OCI-LY1 (cell line): ENCODE measurements at regions not wholly inside any gene's neighbourhood (a gene's known extent, or its start where the extent isn't known, plus 50 kb on each side); places are given as distances from the start of the nearest gene placed in this dataset.

ENCODE experiments used
- H2AFZ ChIP-seq: fragments of 200-600 bp; sonication (generic), shearing (Covaris generic); 2 replicates; pipeline ENCODE4 v1.6.0; 2014; ENCODE audit warnings: antibody characterized with exemption, mild to moderate bottlenecking, low read length
- H3F3A ChIP-seq: fragments of 200-600 bp; sonication (generic), shearing (Covaris generic); 2 replicates; pipeline ENCODE4 v1.6.0; 2014; ENCODE audit warnings: mild to moderate bottlenecking, antibody characterized with exemption, low read length, moderate library complexity; ENCODE audit not compliant: insufficient read depth
- H3K27ac ChIP-seq: fragments of 200-600 bp; sonication (generic); 2 replicates; pipeline ENCODE4 v1.5.1; 2014; ENCODE audit warnings: low read length, mixed run types, mild to moderate bottlenecking, low read depth; ENCODE audit not compliant: poor library complexity, severe bottlenecking
- H3K27me3 ChIP-seq: fragments of 200-600 bp; sonication (generic); 2 replicates; pipeline ENCODE4 v1.6.0; 2014; ENCODE audit warnings: antibody characterized with exemption, mild to moderate bottlenecking, low read length, moderate library complexity; ENCODE audit not compliant: insufficient read depth
- H3K36me3 ChIP-seq: fragments of 200-600 bp; sonication (generic); 2 replicates; pipeline ENCODE4 v1.6.1; 2014; ENCODE audit warnings: mild to moderate bottlenecking, antibody characterized with exemption, low read length, moderate library complexity, mixed read lengths; ENCODE audit not compliant: insufficient read depth
- H3K4me1 ChIP-seq: fragments of 200-600 bp; sonication (generic); 2 replicates; pipeline ENCODE4 v1.5.1; 2014; ENCODE audit warnings: mild to moderate bottlenecking, low read length, moderate library complexity; ENCODE audit not compliant: insufficient read depth, severe bottlenecking
- H3K4me2 ChIP-seq: fragments of 200-600 bp; sonication (generic), shearing (Covaris generic); 2 replicates; pipeline ENCODE4 v1.6.1; 2014; ENCODE audit warnings: low read length
- H3K4me3 ChIP-seq: fragments of 200-600 bp; sonication (generic); 2 replicates; pipeline ENCODE4 v1.5.1; 2014; ENCODE audit warnings: low read length, low read depth, mild to moderate bottlenecking, mixed read lengths; ENCODE audit not compliant: poor library complexity, severe bottlenecking
- H3K79me2 ChIP-seq: fragments of 200-600 bp; shearing (Covaris generic); 2 replicates; pipeline ENCODE4 v1.6.1; 2016; ENCODE audit warnings: mixed run types, low read length, mixed read lengths; ENCODE audit not compliant: insufficient read depth
- H3K9ac ChIP-seq: fragments of 200-600 bp; sonication (generic), shearing (Covaris generic); 2 replicates; pipeline ENCODE4 v1.6.1; 2014; ENCODE audit warnings: mild to moderate bottlenecking, low read length, mixed read lengths
- H3K9me2 ChIP-seq: fragments of 200-600 bp; sonication (generic), shearing (Covaris generic); 2 replicates; pipeline ENCODE4 v1.6.1; 2014; ENCODE audit warnings: low read depth, mild to moderate bottlenecking, low read length, mixed read lengths
- H3K9me3 ChIP-seq: fragments of 200-600 bp; shearing (Covaris generic); 2 replicates; pipeline ENCODE4 v1.6.1; 2014; ENCODE audit warnings: low read length, mixed read lengths
- H4K20me1 ChIP-seq: fragments of 200-600 bp; sonication (generic), shearing (Covaris generic); 2 replicates; pipeline ENCODE4 v1.6.0; 2016; ENCODE audit warnings: mild to moderate bottlenecking, low read length; ENCODE audit not compliant: insufficient read depth
- EZH2 ChIP-seq: fragments of 200-600 bp; sonication (generic), shearing (Covaris generic); IDR thresholded peaks from 2 replicates; pipeline ENCODE4 v1.8.0; 2017; ENCODE audit warnings: borderline replicate concordance, mixed run types, mild to moderate bottlenecking, antibody characterized with exemption, low read length, moderate library complexity, mixed read lengths
- TF ChIP-seq, protein P1 (sequence below): fragments of 200-600 bp; sonication (generic), shearing (Covaris generic); IDR thresholded peaks from 2 replicates; pipeline ENCODE4 v1.5.1; 2017; ENCODE audit warnings: mild to moderate bottlenecking, antibody characterized with exemption, low read length, moderate library complexity, mixed read lengths

DNA sequence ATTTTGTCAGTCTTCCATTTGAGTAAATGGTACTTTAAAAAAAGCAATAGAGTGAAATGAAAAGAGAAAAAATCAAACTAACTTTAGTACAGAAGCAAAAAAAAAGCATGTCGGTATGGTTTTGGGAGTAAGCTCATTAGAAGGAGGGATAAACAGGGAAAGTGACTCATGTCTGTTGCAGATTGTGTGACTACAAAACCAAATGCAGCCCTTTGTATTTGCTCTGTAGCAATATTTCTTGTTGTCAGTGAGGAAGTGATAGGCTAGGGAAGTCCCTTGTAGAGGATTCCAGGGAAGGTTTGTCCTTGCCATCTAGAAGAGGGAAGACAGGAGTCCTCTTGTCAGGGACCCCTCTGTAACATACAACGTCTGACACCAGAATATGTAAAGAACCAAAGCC is 150.5 kb upstream of the POU1F1 start:
- H3K9me2 ChIP-seq: no peaks in the 10 kb centered on the region
- H3K27me3 ChIP-seq: no peaks in the 10 kb centered on the region
- H3K4me3 ChIP-seq: no peak overlapping the region
- no peak overlapping the region for H3K9ac ChIP-seq
- H3K27ac ChIP-seq: no peak overlapping the region
- H2AFZ ChIP-seq: no peak overlapping the region
- H3K36me3 ChIP-seq: no peaks in the 10 kb centered on the region
- H3K4me2 ChIP-seq: no peak overlapping the region
- H3K9me3 ChIP-seq: no peaks in the 10 kb centered on the region
- no peaks in the 10 kb centered on the region for H3K79me2 ChIP-seq
- no peaks in the 10 kb centered on the region for H3F3A ChIP-seq
- TF ChIP-seq EZH2: no peak
- TF ChIP-seq, protein P1, sequence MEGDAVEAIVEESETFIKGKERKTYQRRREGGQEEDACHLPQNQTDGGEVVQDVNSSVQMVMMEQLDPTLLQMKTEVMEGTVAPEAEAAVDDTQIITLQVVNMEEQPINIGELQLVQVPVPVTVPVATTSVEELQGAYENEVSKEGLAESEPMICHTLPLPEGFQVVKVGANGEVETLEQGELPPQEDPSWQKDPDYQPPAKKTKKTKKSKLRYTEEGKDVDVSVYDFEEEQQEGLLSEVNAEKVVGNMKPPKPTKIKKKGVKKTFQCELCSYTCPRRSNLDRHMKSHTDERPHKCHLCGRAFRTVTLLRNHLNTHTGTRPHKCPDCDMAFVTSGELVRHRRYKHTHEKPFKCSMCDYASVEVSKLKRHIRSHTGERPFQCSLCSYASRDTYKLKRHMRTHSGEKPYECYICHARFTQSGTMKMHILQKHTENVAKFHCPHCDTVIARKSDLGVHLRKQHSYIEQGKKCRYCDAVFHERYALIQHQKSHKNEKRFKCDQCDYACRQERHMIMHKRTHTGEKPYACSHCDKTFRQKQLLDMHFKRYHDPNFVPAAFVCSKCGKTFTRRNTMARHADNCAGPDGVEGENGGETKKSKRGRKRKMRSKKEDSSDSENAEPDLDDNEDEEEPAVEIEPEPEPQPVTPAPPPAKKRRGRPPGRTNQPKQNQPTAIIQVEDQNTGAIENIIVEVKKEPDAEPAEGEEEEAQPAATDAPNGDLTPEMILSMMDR: no peak
- H3K4me1 ChIP-seq: no peaks in the 10 kb centered on the region
- no peaks in the 10 kb centered on the region for H4K20me1 ChIP-seq

DNA sequence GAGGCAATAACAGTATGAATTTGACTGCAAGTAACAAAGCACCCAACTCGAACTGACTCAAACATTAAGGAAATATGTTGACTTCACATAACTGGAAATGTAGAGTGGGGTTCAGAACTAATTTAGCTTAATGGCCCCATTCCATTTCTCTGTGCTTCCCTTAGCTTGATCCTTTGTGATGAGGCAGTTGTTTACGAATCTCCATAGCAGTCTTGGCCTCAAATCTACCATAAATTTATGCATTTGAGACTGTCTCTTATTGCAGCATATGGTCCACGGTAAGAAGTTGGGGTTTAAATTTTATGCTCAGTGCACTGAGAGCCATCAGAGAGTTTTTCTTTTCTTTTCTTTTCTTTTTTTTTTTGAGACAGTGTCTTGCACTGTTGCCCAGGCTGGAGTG is 148.7 kb upstream of the POU1F1 start:
- H3K27me3 ChIP-seq: no peaks in the 10 kb centered on the region
- no peaks in the 10 kb centered on the region for H3K9me2 ChIP-seq
- no peaks in the 10 kb centered on the region for H3K36me3 ChIP-seq
- H2AFZ ChIP-seq: no peak overlapping the region
- TF ChIP-seq EZH2: no peak
- TF ChIP-seq, protein P1: no peak
- no peaks in the 10 kb centered on the region for H3K9me3 ChIP-seq
- no peak overlapping the region for H3K4me3 ChIP-seq
- H3K27ac ChIP-seq: no peak overlapping the region
- no peaks in the 10 kb centered on the region for H3K79me2 ChIP-seq
- no peaks in the 10 kb centered on the region for H3K4me1 ChIP-seq
- no peak overlapping the region for H3K4me2 ChIP-seq
- no peaks in the 10 kb centered on the region for H3F3A ChIP-seq
- H3K9ac ChIP-seq: no peak overlapping the region
- no peaks in the 10 kb centered on the region for H4K20me1 ChIP-seq

DNA sequence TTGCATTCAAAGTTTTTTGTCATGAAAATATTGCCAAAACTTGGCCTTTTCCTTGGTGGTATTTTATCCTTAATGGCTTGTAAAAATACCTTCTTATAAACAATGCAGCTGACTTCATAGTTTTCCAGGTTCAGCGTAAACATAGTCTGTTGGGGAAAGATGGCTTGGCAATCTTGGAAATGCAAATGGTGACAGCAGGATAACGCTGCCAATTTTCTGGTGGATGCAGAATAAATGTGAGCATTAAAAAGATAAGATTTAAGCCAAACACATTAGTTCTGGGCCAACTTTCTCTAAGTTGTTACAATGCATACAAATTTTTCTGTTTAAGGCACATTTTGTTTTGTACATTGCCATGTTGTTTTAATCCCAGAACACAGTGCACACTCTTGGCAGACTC is 147.0 kb upstream of the POU1F1 start:
- Histone ChIP-seq H4K20me1 (no peaks in the 10 kb centered on the region), H3K4me2 (no peak overlapping the region), H3K79me2 (no peaks in the 10 kb centered on the region), H3K9me2 (no peaks in the 10 kb centered on the region), H3K4me3 (no peak overlapping the region), H3K4me1 (no peaks in the 10 kb centered on the region), H3K9ac (no peak overlapping the region), H3K9me3 (no peaks in the 10 kb centered on the region), H3K27me3 (no peaks in the 10 kb centered on the region), H3K27ac (no peak overlapping the region), H2AFZ (no peak overlapping the region), H3F3A (no peaks in the 10 kb centered on the region), H3K36me3 (no peaks in the 10 kb centered on the region)
- TF ChIP-seq, protein P1: no peak
- TF ChIP-seq EZH2: no peak
